Retina (tissue), 1 donor: ENCODE measurements at regions not wholly inside any gene's neighbourhood (a gene's known extent, or its start where the extent isn't known, plus 50 kb on each side); places are given as distances from the start of the nearest gene placed in this dataset.

ENCODE experiments used
- DNase-seq: peaks from one replicate; pipeline ENCODE4 v3.0.0-alpha.2; 2016

DNA sequence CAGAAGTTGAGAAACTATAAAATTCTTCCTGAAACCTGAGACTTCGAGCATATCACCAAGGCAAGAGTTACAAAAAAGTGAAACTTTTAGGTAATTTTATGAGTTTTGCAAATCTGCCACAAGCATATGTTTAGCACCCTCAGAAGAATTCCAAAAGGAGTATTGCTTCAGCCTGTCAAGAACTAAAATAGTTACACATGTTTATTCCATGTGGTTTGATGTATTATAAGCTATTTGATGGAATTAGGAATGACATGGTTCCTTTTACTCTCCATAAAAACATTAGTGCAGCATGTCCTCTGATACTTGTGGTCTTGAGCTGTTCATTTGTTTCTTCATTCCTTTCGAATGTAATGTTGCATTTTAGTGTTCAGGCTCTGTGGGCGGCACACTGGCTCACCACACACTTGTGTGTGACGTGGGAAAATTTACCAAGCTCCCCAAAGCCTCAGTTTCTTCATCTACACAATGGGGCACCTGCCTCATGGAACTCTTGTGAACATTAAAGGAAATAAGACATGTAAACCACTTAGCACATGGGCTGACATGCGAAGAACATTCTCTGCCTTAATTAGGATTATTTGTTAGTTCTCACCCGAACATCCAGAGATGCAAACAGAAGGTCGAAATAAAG lies 204.2 kb upstream of the FOXF1 start:
- DNase-seq, result no peak

DNA sequence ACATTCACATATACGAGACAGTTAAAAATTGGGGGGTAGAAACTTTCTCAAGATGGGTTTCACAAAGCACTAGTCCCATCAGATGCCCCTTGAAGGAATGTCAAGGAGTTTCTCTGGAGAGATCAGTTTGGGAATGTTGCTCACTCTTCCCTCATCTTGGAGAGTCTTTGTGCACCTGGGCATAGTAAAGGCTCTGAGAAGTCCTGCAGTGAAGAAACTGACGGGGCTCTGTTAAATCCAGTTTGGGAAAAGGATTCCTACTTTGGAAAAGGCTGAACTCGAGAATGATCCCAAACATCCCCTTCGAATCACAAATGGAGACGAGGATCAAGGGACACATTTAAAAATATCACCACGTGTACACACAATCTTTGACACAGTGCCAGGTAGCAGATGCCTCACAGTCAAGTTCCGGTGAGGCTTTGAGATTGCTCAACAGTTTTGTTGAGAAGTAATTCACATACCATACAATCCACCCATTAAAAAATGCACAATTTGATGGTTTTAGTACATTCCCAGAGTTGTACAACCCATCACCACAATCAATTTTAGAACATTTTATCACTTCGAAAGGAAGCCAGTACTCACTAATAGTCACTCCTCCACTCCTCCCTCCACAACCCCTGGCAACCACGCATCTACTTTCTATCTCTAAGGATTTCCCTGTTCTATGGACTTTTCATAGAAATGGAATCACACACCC lies 203.4 kb upstream of the FOXF1 start:
- no peak for DNase-seq

- no peak for DNase-seq
These were observed 202.8 kb upstream of the FOXF1 start for GRCh38 chr16:86307514-86307903.

- no peak for DNase-seq
These were observed 201.8 kb upstream of the FOXF1 start for GRCh38 chr16:86308514-86308913.

DNA sequence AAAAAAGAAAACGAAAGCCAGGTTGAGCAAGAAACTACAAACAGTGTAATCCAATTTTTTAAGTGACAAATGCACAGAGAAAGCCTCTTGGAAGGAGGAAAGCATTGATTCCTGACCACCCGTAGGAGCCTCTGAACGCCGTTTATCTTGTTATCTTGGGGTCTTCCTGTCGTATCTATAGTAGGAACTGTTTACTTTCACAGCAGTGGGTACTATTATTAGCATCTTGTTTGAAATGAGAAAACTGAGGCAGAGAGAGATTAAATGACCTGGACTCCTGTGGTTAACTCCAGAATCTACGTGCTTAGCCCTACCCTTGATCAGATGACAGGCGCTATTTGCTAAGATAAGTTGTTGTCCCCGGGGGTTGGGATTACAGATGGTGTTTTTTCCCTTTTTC lies 196.7 kb upstream of the FOXF1 start:
- no peak for DNase-seq

GRCh38 chr16:86314402-86315025 lies 195.8 kb upstream of the FOXF1 start:
- no peak for DNase-seq

- no peak for DNase-seq
These were observed 193.1 kb upstream of the FOXF1 start for GRCh38 chr16:86316967-86317812.

GRCh38 chr16:86317813-86318650 lies 192.3 kb upstream of the FOXF1 start:
- DNase-seq, result no peak

DNA sequence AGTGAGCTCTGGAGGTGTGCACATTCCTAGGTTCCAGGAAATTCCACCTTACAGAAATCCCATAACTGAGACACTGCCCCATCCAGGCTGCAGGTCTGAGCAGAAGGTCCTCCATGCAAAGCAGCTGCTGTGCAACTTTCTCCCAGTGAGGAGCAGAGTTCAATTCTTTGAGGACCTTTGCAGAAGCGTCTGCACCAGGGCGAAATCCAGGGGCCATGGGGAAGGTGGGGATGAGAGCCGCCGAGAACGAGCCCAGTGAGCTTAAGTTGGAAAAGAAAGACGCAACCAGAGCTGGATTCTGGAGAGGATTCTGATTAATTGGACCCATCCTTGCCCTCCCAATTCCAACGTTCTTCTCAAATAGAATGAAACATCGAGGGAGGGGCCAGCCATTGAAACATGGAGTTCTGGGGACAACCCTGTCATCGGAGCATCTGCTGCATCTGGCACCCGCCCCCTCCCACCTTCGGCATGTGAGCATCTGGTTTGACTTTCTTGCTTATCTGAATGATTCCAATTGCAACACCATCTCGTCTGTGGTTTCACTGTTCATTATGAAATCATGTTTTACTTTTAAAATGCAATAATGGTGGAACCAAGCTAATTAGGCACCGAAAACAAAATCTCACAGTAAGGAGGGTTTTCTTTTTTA lies 190.6 kb upstream of the FOXF1 start:
- no peak for DNase-seq

- DNase-seq, result no peak
These were observed 190.1 kb upstream of the FOXF1 start for GRCh38 chr16:86320237-86320595.

DNA sequence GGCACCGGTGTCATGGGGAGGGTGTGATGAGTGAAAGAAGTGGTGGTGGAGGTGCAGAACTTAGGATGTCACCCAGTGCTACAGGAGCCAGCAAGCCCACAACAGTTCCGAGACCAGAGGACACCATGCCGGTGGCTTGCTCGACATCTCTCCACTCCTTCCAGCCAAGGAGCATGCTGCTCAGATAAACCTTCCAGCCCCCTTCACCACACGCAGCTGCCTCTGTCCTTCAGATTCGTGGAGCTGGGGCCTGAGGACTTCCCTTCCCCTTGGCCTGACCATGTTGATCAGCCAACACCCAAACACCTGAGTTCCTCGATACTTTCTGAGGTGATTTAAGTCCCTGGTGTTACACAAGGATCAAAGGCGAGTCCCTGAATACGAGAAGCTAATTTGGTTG lies 188.8 kb upstream of the FOXF1 start:
- DNase-seq, result no peak

DNA sequence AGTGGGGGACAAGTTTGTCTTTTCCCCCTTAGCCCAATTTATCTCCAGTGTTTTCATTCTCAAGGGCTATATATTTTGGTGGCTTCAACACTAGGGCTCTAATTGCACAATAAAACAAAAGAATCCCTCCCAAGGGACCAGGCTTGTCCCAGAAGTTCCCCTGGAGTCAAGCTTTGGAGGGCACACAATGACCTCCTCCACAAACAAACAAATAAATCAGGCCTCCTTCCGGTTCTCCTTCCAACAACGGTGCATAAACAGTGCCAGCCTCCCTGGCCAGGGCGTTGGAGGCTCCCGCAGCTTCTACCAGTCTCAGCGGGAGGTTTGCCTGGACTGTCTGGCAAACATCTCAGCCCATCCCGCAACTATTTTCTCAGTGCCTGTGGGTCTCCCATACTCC lies 188.0 kb upstream of the FOXF1 start:
- DNase-seq, result no peak

DNA sequence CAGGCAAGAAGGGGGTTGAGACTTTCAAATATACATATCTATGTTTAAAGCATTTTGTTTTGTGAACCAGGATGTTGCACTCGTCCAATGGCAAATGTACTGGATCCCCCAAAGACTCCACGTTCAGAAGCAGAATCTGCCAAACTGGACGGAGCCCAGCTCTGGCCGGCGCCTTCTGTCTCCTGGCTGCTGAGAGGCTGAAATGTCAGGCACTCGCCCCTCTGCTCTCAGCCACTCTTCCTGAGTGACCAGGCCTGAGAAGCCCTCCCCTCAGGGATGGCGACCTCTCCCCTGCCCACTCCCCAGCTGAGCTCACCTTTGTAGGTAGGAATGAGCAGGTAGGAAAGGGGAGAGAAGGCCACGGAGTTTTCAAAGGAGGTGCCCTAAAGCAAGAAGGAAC lies 187.5 kb upstream of the FOXF1 start:
- DNase-seq, result no peak

GRCh38 chr16:86324320-86324719 lies 186.0 kb upstream of the FOXF1 start:
- DNase-seq, result no peak

DNA sequence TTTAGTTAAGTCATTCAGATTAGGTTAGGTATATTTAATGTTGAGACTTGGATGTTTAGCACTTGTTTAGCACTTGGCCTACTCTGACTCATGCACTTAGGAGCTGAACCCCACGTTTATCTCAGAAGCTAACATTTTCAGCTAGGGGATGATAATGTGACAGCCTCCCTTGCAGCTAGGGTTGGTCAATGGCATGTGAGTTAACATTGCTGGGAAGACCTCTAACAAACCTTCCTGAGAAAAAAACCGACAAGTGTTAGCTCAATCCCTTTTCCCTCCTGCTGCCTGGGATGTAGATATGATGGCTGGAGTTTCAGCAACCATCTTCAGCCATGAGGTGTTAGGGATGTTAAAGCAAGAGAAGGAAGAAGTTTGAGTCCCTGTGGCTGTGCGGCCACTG lies 185.0 kb upstream of the FOXF1 start:
- DNase-seq, result no peak

DNA sequence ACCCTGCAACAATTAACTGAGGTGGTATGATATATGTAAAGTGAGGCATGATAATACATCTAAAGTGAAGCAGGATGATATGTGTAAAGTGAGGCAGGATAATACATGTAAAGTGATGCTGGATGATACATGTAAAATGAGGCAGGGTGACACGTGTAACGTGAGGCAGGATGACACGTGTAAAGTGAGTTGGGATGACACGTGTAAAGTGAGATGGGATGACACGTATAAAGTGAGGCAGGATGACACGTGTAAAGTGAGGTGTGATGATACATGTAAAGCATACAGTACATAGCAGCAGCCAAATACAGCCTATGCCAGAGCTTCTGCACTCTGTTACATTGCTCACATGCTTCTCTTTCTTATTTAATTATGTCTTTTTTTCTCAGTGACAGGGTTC lies 184.4 kb upstream of the FOXF1 start:
- DNase-seq, result no peak

- no peak for DNase-seq
These were observed 183.0 kb upstream of the FOXF1 start for GRCh38 chr16:86327321-86327720.

DNA sequence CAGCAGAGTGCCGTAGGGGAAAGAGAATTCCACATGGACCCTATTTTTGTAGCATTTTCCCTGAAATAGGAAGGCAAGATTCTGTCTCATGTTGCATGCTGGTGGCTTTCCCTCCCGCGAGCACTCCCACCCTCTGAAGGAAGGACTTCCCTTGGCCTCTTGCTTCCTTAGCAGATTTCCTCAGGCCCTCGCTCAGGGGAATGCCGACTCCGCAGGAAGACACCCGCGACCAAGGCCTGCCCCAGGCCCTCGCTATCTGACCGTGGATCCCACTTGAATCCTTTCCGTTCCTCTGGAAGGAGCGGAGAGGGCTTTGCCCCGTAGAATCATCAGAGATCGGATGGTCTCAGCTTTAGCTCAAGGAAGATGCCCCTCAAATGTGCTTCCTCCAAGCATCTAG lies 179.4 kb upstream of the FOXF1 start:
- no peak for DNase-seq

GRCh38 chr16:86334079-86334635 lies 176.2 kb upstream of the FOXF1 start:
- DNase-seq, result no peak

GRCh38 chr16:86335266-86336172 lies 174.8 kb upstream of the FOXF1 start:
- DNase-seq, result no peak

DNA sequence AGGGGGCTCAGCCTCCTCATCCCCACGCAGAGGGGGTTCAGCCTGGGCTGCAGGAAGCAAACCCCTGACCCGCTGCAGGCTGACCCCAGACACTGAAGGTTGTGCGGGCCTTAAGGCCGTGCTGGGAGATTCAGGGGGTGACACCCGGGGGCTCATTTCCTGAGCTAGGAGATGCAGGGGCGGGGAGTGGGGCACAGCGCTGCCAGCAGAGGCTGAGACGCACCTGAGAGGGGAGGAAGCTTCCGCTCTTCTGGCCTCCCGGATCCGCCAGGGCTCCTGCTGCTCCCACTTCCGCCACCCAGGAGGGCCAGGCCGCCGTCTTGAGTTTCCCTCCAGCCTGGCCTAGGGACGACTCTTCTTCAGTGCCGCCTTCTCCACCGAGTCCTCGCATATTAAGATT lies 173.2 kb upstream of the FOXF1 start:
- DNase-seq, result no peak
